ENCODE measurements at regions not wholly inside any gene's neighbourhood (a gene's known extent, or its start where the extent isn't known, plus 50 kb on each side); places are given as distances from the start of the nearest gene placed in this dataset.

GRCh38 chr6:100944644-100945043 is 63.5 kb upstream of the ASCC3 start:
- no peak for TF ChIP-seq CTCF (IDR thresholded peaks at IDR 0.05; ENCODE audit: insufficient read depth, low read depth, low read length)
- H3K9me3 Mint-ChIP-seq (ENCODE audit: unreplicated experiment) = no peaks in the 10 kb centered on the region
- H3K4me1 Mint-ChIP-seq (ENCODE audit: low read depth, unreplicated experiment) = no peaks in the 10 kb centered on the region

DNA sequence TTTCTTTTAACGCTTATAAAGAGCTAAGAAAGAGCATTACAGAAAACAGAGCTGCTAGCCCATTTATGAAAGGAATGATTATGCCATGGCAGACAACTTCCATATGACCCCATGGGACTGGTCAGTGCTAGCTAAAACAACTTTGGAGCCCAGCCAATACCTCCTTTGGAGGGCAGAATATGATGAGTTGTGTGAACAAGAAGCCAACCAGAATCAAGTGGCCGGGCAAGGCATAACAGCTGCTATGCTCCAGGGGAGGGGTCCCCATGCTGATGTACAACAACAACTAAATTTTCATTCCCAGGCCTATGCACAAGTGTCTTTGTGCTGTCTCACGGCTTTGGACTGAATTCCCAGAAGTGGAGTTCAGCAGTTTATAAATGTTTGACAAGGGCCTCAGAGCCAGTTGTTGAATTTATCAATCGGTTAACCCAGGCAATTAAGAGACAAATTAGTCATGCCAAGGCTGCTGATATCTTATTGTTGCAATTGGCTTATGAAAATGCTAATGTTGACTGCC is 65.0 kb upstream of the ASCC3 start:
- H3K4me3 Mint-ChIP-seq (ENCODE audit: unreplicated experiment) = no peak overlapping the region
- Histone ChIP-seq H3K4me2 (ENCODE audit: low read length) (no peak overlapping the region), H3K79me2 (ENCODE audit: insufficient read depth, low read length) (no peaks in the 10 kb centered on the region)

More at GRCh38 chr6:100944644-100945043, 63.5 kb upstream of the ASCC3 start:
- H4K20me1 ChIP-seq (ENCODE audit: insufficient read depth, low read length) = no peaks in the 10 kb centered on the region
- Mint-ChIP-seq H3K4me3 (ENCODE audit: unreplicated experiment) (no peak overlapping the region), H3K27me3 (ENCODE audit: low read depth, unreplicated experiment) (no peaks in the 10 kb centered on the region), H3K36me3 (ENCODE audit: low read depth, unreplicated experiment) (peaks cover 2% of the 10 kb centered on the region), H3K27ac (ENCODE audit: unreplicated experiment) (no peak overlapping the region)
- H3K36me3 ChIP-seq (ENCODE audit: insufficient read depth, low read length) = no peaks in the 10 kb centered on the region
- no peak for DNase-seq (ENCODE audit: low read depth)
- no peak for FAIRE-seq
- no peak overlapping the region for H2AFZ ChIP-seq (ENCODE audit: low read depth, low read length)
- no peak overlapping the region for H3K9ac ChIP-seq (ENCODE audit: low read length)
- no peaks in the 10 kb centered on the region for H3K4me1 ChIP-seq (ENCODE audit: insufficient read depth, low read length)
- no peak overlapping the region for H3K4me3 ChIP-seq (ENCODE audit: insufficient read depth, low read depth, low read length)
- no peak overlapping the region for H3K4me2 ChIP-seq (ENCODE audit: low read length)
- H3K9me3 ChIP-seq (ENCODE audit: insufficient read depth, low read depth, low read length) = no peaks in the 10 kb centered on the region
- no peaks in the 10 kb centered on the region for H3K27me3 ChIP-seq (ENCODE audit: insufficient read depth, low read length)
- H3K79me2 ChIP-seq (ENCODE audit: insufficient read depth, low read length) = no peaks in the 10 kb centered on the region
- H3K27ac ChIP-seq (ENCODE audit: low read depth, low read length) = no peak overlapping the region

More for the DNA sequence above, 65.0 kb upstream of the ASCC3 start:
- Histone ChIP-seq H3K4me1 (ENCODE audit: insufficient read depth, low read length) (no peaks in the 10 kb centered on the region), H3K4me3 (ENCODE audit: insufficient read depth, low read depth, low read length) (no peak overlapping the region), H3K9me3 (ENCODE audit: insufficient read depth, low read depth, low read length) (no peaks in the 10 kb centered on the region), H4K20me1 (ENCODE audit: insufficient read depth, low read length) (no peaks in the 10 kb centered on the region), H3K9ac (ENCODE audit: low read length) (no peak overlapping the region), H2AFZ (ENCODE audit: low read depth, low read length) (no peak overlapping the region), H3K27ac (ENCODE audit: low read depth, low read length) (no peak overlapping the region), H3K27me3 (ENCODE audit: insufficient read depth, low read length) (no peaks in the 10 kb centered on the region), H3K36me3 (ENCODE audit: insufficient read depth, low read length) (no peaks in the 10 kb centered on the region)
- no peak overlapping the region for H3K27ac Mint-ChIP-seq (ENCODE audit: unreplicated experiment)
- H3K9me3 Mint-ChIP-seq (ENCODE audit: unreplicated experiment) = no peaks in the 10 kb centered on the region
- no peak for DNase-seq (ENCODE audit: low read depth)
- H3K36me3 Mint-ChIP-seq (ENCODE audit: low read depth, unreplicated experiment) = no peaks in the 10 kb centered on the region
- FAIRE-seq = no peak
- no peaks in the 10 kb centered on the region for H3K27me3 Mint-ChIP-seq (ENCODE audit: low read depth, unreplicated experiment)
- H3K4me1 Mint-ChIP-seq (ENCODE audit: low read depth, unreplicated experiment) = no peaks in the 10 kb centered on the region
- TF ChIP-seq CTCF (IDR thresholded peaks at IDR 0.05; ENCODE audit: insufficient read depth, low read depth, low read length) (no peak), EZH2 (IDR thresholded peaks at IDR 0.05; ENCODE audit: insufficient read depth, low read length) (no peak)
